ENCODE measurements at regions not wholly inside any gene's neighbourhood (a gene's known extent, or its start where the extent isn't known, plus 50 kb on each side); places are given as distances from the start of the nearest gene placed in this dataset.

- TF ChIP-seq ZNF2 (tag by site-specific recombination; IDR thresholded peaks at IDR 0.05) (no peak), ZNF433 (tag by site-specific recombination; IDR thresholded peaks at IDR 0.05; ENCODE audit: low read depth) (no peak), ZNF324 (tag by site-specific recombination; IDR thresholded peaks at IDR 0.05) (no peak), SP7 (tag by site-specific recombination; IDR thresholded peaks at IDR 0.05) (no peak)
- TF ChIP-seq, protein P1, sequence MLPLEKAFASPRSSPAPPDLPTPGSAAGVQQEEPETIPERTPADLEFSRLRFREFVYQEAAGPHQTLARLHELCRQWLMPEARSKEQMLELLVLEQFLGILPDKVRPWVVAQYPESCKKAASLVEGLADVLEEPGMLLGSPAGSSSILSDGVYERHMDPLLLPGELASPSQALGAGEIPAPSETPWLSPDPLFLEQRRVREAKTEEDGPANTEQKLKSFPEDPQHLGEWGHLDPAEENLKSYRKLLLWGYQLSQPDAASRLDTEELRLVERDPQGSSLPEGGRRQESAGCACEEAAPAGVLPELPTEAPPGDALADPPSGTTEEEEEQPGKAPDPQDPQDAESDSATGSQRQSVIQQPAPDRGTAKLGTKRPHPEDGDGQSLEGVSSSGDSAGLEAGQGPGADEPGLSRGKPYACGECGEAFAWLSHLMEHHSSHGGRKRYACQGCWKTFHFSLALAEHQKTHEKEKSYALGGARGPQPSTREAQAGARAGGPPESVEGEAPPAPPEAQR (tag by site-specific recombination; IDR thresholded peaks at IDR 0.05): no peak
These were observed 78.9 kb downstream of the FOXL3 start (continued) for GRCh38 chr7:368651-369475.

GRCh38 chr7:369476-370258 is 79.7 kb downstream of the FOXL3 start:
- CTCF ChIA-PET: no interaction called here
- Histone ChIP-seq H3K4me1 (ENCODE audit: control insufficient read depth, insufficient read depth, low read length) (no peaks in the 10 kb centered on the region), H3K4me3 (ENCODE audit: low read depth, low read length) (no peak overlapping the region), H3K27ac (ENCODE audit: extremely low read depth, low read depth, low read length) (no peak overlapping the region), H3K36me3 (ENCODE audit: control insufficient read depth in 2 of 2, insufficient read depth in 1 of 2, low read length in 2 of 2) (no peaks in the 10 kb centered on the region), H3K9me3 (ENCODE audit: control insufficient read depth, insufficient read depth, low read depth, low read length) (no peaks in the 10 kb centered on the region)
- TF ChIP-seq ZBTB10 (tag by site-specific recombination; IDR thresholded peaks at IDR 0.05) (no peak), ZNF639 (tag by site-specific recombination; IDR thresholded peaks at IDR 0.05) (no peak)
- POLR2A ChIA-PET: no interaction called here

GRCh38 chr7:370259-370625 is 80.3 kb downstream of the FOXL3 start:
- ChIA-PET CTCF (no interaction called here), POLR2A (no interaction called here)
- no peaks in the 10 kb centered on the region for H3K36me3 ChIP-seq (ENCODE audit: control insufficient read depth in 2 of 2, insufficient read depth in 1 of 2, low read length in 2 of 2)
- no peaks in the 10 kb centered on the region for H3K9me3 ChIP-seq (ENCODE audit: control insufficient read depth, insufficient read depth, low read depth, low read length)
- no peaks in the 10 kb centered on the region for H3K4me1 ChIP-seq (ENCODE audit: control insufficient read depth, insufficient read depth, low read length)
- no peak overlapping the region for H3K4me3 ChIP-seq (ENCODE audit: low read depth, low read length)
- no peak overlapping the region for H3K27ac ChIP-seq (ENCODE audit: extremely low read depth, low read depth, low read length)
- no peak for TF ChIP-seq ZNF121 (tag by site-specific recombination; IDR thresholded peaks at IDR 0.05)
- TF ChIP-seq ZNF184 (tag by site-specific recombination; IDR thresholded peaks at IDR 0.05): no peak
- no peak for TF ChIP-seq BCL11A (tag by site-specific recombination; IDR thresholded peaks at IDR 0.05; ENCODE audit: low read depth)

GRCh38 chr7:370775-371118 is 80.8 kb downstream of the FOXL3 start:
- Histone ChIP-seq H3K9me3 (ENCODE audit: control insufficient read depth, insufficient read depth, low read depth, low read length) (no peaks in the 10 kb centered on the region), H3K4me3 (ENCODE audit: low read depth, low read length) (no peak overlapping the region), H3K4me1 (ENCODE audit: control insufficient read depth, insufficient read depth, low read length) (no peaks in the 10 kb centered on the region), H3K36me3 (ENCODE audit: control insufficient read depth in 2 of 2, insufficient read depth in 1 of 2, low read length in 2 of 2) (no peaks in the 10 kb centered on the region), H3K27ac (ENCODE audit: extremely low read depth, low read depth, low read length) (no peak overlapping the region)
- ChIA-PET POLR2A (no interaction called here), CTCF (no interaction called here)
- TF ChIP-seq KLF1 (tag by site-specific recombination; IDR thresholded peaks at IDR 0.05) (no peak), ZNF626 (tag by site-specific recombination; IDR thresholded peaks at IDR 0.05) (no peak), ZBTB26 (tag by site-specific recombination; optimal IDR thresholded peaks at IDR 0.05) (peak; percentile 11), ZNF623 (tag by site-specific recombination; IDR thresholded peaks at IDR 0.05) (no peak), GLI2 (tag by site-specific recombination; IDR thresholded peaks at IDR 0.05; ENCODE audit: borderline replicate concordance, low read depth) (no peak), ZNF670 (tag by site-specific recombination; IDR thresholded peaks at IDR 0.05; ENCODE audit: low read depth) (no peak), ZNF19 (tag by site-specific recombination; IDR thresholded peaks at IDR 0.05; ENCODE audit: low read depth) (no peak)
- TF ChIP-seq, protein P2, sequence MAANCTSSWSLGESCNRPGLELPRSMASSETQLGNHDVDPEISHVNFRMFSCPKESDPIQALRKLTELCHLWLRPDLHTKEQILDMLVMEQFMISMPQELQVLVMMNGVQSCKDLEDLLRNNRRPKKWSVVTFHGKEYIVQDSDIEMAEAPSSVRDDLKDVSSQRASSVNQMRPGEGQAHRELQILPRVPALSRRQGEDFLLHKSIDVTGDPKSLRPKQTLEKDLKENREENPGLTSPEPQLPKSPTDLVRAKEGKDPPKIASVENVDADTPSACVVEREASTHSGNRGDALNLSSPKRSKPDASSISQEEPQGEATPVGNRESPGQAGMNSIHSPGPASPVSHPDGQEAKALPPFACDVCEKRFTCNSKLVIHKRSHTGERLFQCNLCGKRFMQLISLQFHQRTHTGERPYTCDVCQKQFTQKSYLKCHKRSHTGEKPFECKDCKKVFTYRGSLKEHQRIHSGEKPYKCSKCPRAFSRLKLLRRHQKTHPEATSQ (tag by site-specific recombination; IDR thresholded peaks at IDR 0.05): 0 out of 2 replicates have a peak, but pooled peaks have one; percentile 27

Measured in HEK293 (cell line).